Testis (tissue), 2 donors: ENCODE measurements at regions not wholly inside any gene's neighbourhood (a gene's known extent, or its start where the extent isn't known, plus 50 kb on each side); places are given as distances from the start of the nearest gene placed in this dataset.

Source experiments
- DNase-seq: peaks from one replicate; pipeline ENCODE4 v3.0.0-alpha.2; 2019
- H3K27ac ChIP-seq, 2 donors: fragments of 200-600 bp; sonication (generic); one replicate each; pipeline ENCODE4 v1.5.1; 2019
- H3K27me3 ChIP-seq: fragments of 200-600 bp; sonication (generic); one replicate; pipeline ENCODE4 v1.5.1; 2019
- H3K36me3 ChIP-seq: fragments of 200-600 bp; sonication (generic); one replicate; pipeline ENCODE4 v1.5.1; 2017; ENCODE audit warnings: low read depth; ENCODE audit errors: missing control alignments
- H3K4me1 ChIP-seq: fragments of 200-600 bp; sonication (generic); one replicate; pipeline ENCODE4 v1.5.1; 2019
- H3K4me3 ChIP-seq, 2 donors: fragments of 200-600 bp; sonication (generic); one replicate each; pipeline ENCODE4 v1.5.1; 2017 to 2019
- H3K9me3 ChIP-seq: fragments of 200-600 bp; sonication (generic); one replicate; pipeline ENCODE4 v1.5.1; 2017
- CTCF ChIP-seq, 3 experiments: fragments of 450-650 bp in 2 of 3; fragments of 200-600 bp in 1 of 3; sonication (generic) in 1 of 3; IDR thresholded peaks; one replicate each; pipeline ENCODE4 v1.5.1; 2016 to 2019; ENCODE audit warnings: antibody characterized with exemption in 3 of 3, mild to moderate bottlenecking in 2 of 3, moderate library complexity in 1 of 3
- POLR2A ChIP-seq: fragments of 450-650 bp; IDR thresholded peaks from one replicate; pipeline ENCODE4 v1.6.1; 2017; ENCODE audit warnings: antibody characterized with exemption, mild to moderate bottlenecking, moderate library complexity
- WGBS, 2 donors: methylation state at CpG; one replicate each; pipeline ENCODE4 v1.1.5; 2018; 5-methylcytosine and 5-hydroxymethylcytosine counted together
- intact Hi-C: fragments of 100-400 bp; cut with DNase I; formaldehyde crosslinking; loops from one replicate; pipeline ENCODE4 v1.15.1; 2023; ENCODE audit warnings: low total_unique reads

- H3K9me3 ChIP-seq = no peaks in the 10 kb centered on the region
- H3K4me1 ChIP-seq = no peaks in the 10 kb centered on the region
- WGBS, 2 donors = 67 to 77% methylated on average over 4 of the region's 4 CpGs
- DNase-seq = no peak
- no peaks in the 10 kb centered on the region for H3K36me3 ChIP-seq
- no peak overlapping the region for H3K4me3 ChIP-seq
- no peak overlapping the region for H3K27ac ChIP-seq
- no peaks in the 10 kb centered on the region for H3K27me3 ChIP-seq
- TF ChIP-seq CTCF (IDR thresholded peaks at IDR 0.05) = no peak
- TF ChIP-seq POLR2A = no peak
- intact Hi-C loops = no loop called here
Observed at GRCh38 chr16:27691721-27692120, 141.8 kb downstream of the KATNIP start.

GRCh38 chr16:27692576-27692975 is 142.6 kb downstream of the KATNIP start:
- TF ChIP-seq POLR2A = no peak
- TF ChIP-seq CTCF (IDR thresholded peaks at IDR 0.05) = no peak
- WGBS, 2 donors = 94 to 97% methylated on average over 10 of the region's 10 CpGs
- H3K27me3 ChIP-seq = no peaks in the 10 kb centered on the region
- no peak for DNase-seq
- no peak overlapping the region for H3K27ac ChIP-seq
- H3K4me1 ChIP-seq = no peaks in the 10 kb centered on the region
- no peak overlapping the region for H3K4me3 ChIP-seq
- intact Hi-C loops = no loop called here
- H3K36me3 ChIP-seq = no peaks in the 10 kb centered on the region
- no peaks in the 10 kb centered on the region for H3K9me3 ChIP-seq

GRCh38 chr16:27695161-27695560 is 145.2 kb downstream of the KATNIP start:
- no peaks in the 10 kb centered on the region for H3K27me3 ChIP-seq
- intact Hi-C loops = no loop called here
- no peak for DNase-seq

GRCh38 chr16:27698266-27698665 is 148.3 kb downstream of the KATNIP start:
- Histone ChIP-seq H3K27ac (no peak overlapping the region), H3K27me3 (no peaks in the 10 kb centered on the region), H3K4me3 (no peak overlapping the region), H3K4me1 (no peaks in the 10 kb centered on the region), H3K9me3 (no peaks in the 10 kb centered on the region), H3K36me3 (no peaks in the 10 kb centered on the region)
- intact Hi-C loops = no loop called here
- DNase-seq = peak; percentile 57
- WGBS, 2 donors = 61 to 88% methylated on average over 6 to 14 of the region's 14 CpGs
- TF ChIP-seq POLR2A = no peak
- TF ChIP-seq CTCF (IDR thresholded peaks at IDR 0.05) = peak in 1 of 3 experiments; percentile 17

More at GRCh38 chr16:27695161-27695560, 145.2 kb downstream of the KATNIP start:
- 91 to 92% methylated on average over 7 of the region's 7 CpGs for WGBS, 2 donors
- Histone ChIP-seq H3K9me3 (no peaks in the 10 kb centered on the region), H3K4me3 (no peak overlapping the region), H3K36me3 (no peaks in the 10 kb centered on the region), H3K27ac (no peak overlapping the region), H3K4me1 (no peaks in the 10 kb centered on the region)
- TF ChIP-seq POLR2A (no peak), CTCF (IDR thresholded peaks at IDR 0.05) (no peak)

GRCh38 chr16:27698746-27699145 is 148.8 kb downstream of the KATNIP start:
- H3K27me3 ChIP-seq = no peaks in the 10 kb centered on the region
- H3K36me3 ChIP-seq = no peaks in the 10 kb centered on the region
- no peaks in the 10 kb centered on the region for H3K9me3 ChIP-seq
- DNase-seq = no peak
- no peaks in the 10 kb centered on the region for H3K4me1 ChIP-seq
- no peak for TF ChIP-seq CTCF (IDR thresholded peaks at IDR 0.05)
- TF ChIP-seq POLR2A = no peak
- WGBS, 2 donors = 94 to 96% methylated on average over 8 of the region's 8 CpGs
- H3K27ac ChIP-seq = no peak overlapping the region
- intact Hi-C loops = no loop called here
- no peak overlapping the region for H3K4me3 ChIP-seq
